Body of pancreas (tissue), 4 donors: ENCODE measurements at regions not wholly inside any gene's neighbourhood (a gene's known extent, or its start where the extent isn't known, plus 50 kb on each side); places are given as distances from the start of the nearest gene placed in this dataset.

Experiments
- ATAC-seq: fragments of 150-250 bp; one replicate; pipeline ENCODE4 v1.9.1; 2016
- DNase-seq, 4 donors: peaks; one replicate each; pipeline ENCODE4 v3.0.0-alpha.2; 2019
- H3K27ac ChIP-seq, 4 donors: fragments of 200-600 bp; sonication (generic); 1 replicate in 3 of 4; 2 replicates in 1 of 4; pipeline versions ENCODE4 v1.5.1 to v1.6.1; 2016 to 2019; ENCODE audit warnings: mild to moderate bottlenecking in 1 of 4, mixed read lengths in 1 of 4, moderate library complexity in 1 of 4
- H3K27me3 ChIP-seq, 2 donors: fragments of 200-600 bp; sonication (generic); one replicate each; pipeline ENCODE4 v1.6.0; 2016; ENCODE audit warnings: mild to moderate bottlenecking in 1 of 2
- H3K36me3 ChIP-seq, 2 donors: fragments of 200-600 bp; sonication (generic); replicated peaks in 1 of 2; 2 replicates each; pipeline ENCODE4 v1.5.1; 2016; ENCODE audit warnings: low read depth in 2 of 2; ENCODE audit not compliant: insufficient read depth in 1 of 2
- H3K4me1 ChIP-seq: fragments of 200-600 bp; sonication (generic); one replicate; pipeline ENCODE4 v1.6.0; 2016
- H3K4me3 ChIP-seq, 2 donors: fragments of 200-600 bp; sonication (generic); 1 replicate in 1 of 2; 2 replicates in 1 of 2; pipeline ENCODE4 v1.5.1; 2016 to 2019
- H3K9me3 ChIP-seq, 3 donors: fragments of 200-600 bp; sonication (generic); 1 replicate in 2 of 3; 2 replicates in 1 of 3; pipeline ENCODE4 v1.5.1; 2016
- CTCF ChIP-seq, 7 experiments: fragments of 450-650 bp in 4 of 7; fragments of 200-600 bp in 3 of 7; sonication (generic) in 3 of 7; IDR thresholded peaks; one replicate each; pipeline ENCODE4 v1.5.1; 2016 to 2019; ENCODE audit warnings: antibody characterized with exemption in 7 of 7
- POLR2A ChIP-seq, 3 donors: fragments of 450-650 bp; IDR thresholded peaks; one replicate each; pipeline ENCODE4 v1.6.1; 2016; ENCODE audit warnings: antibody characterized with exemption in 3 of 3, mild to moderate bottlenecking in 2 of 3
- WGBS, 2 donors: methylation state at CpG; one replicate each; pipeline ENCODE4 v1.1.5; 2017; 5-methylcytosine and 5-hydroxymethylcytosine counted together
- intact Hi-C: fragments of 100-400 bp; cut with DNase I; formaldehyde crosslinking; loops from one replicate; pipeline ENCODE4 v1.15.1; 2023

- Histone ChIP-seq H3K27me3 (no peaks in the 10 kb centered on the region), H3K27ac (no peak overlapping the region), H3K9me3 (no peaks in the 10 kb centered on the region), H3K4me1 (no peaks in the 10 kb centered on the region), H3K36me3 (no peaks in the 10 kb centered on the region), H3K4me3 (no peak overlapping the region)
- ATAC-seq, result no peak
- TF ChIP-seq CTCF (IDR thresholded peaks at IDR 0.05), result no peak
- TF ChIP-seq POLR2A (IDR thresholded peaks at IDR 0.05), result no peak
- DNase-seq, result no peak
- intact Hi-C loops, result no loop called here
- 19 to 23% methylated on average over 1 of the region's 1 CpG for whole genome bisulfite sequencing, 2 donors
Measured at GRCh38 chr13:68378294-68378693, 1148.2 kb upstream of the PCDH9 start.

GRCh38 chr13:68375004-68375403 lies 1144.9 kb upstream of the PCDH9 start:
- Histone ChIP-seq H3K36me3 (no peaks in the 10 kb centered on the region), H3K4me3 (no peak overlapping the region), H3K9me3 (no peaks in the 10 kb centered on the region), H3K27ac (no peak overlapping the region), H3K4me1 (no peaks in the 10 kb centered on the region), H3K27me3 (no peaks in the 10 kb centered on the region)
- TF ChIP-seq CTCF (IDR thresholded peaks at IDR 0.05) (no peak), POLR2A (IDR thresholded peaks at IDR 0.05) (no peak)
- ATAC-seq (no peak), DNase-seq (no peak)
- intact Hi-C loops, result no loop called here
- 38 to 58% methylated on average over 2 of the region's 2 CpGs for WGBS, 2 donors

GRCh38 chr13:68369739-68370138 lies 1139.6 kb upstream of the PCDH9 start:
- intact Hi-C loops, result no loop called here
- ATAC-seq, result no peak
- TF ChIP-seq POLR2A (IDR thresholded peaks at IDR 0.05), result no peak
- TF ChIP-seq CTCF (IDR thresholded peaks at IDR 0.05), result no peak
- Histone ChIP-seq H3K36me3 (no peaks in the 10 kb centered on the region), H3K27me3 (no peaks in the 10 kb centered on the region), H3K9me3 (no peaks in the 10 kb centered on the region), H3K4me1 (no peaks in the 10 kb centered on the region), H3K27ac (no peak overlapping the region), H3K4me3 (no peak overlapping the region)
- DNase-seq, result no peak
- 63 to 73% methylated on average over 5 of the region's 5 CpGs for WGBS, 2 donors

GRCh38 chr13:68368922-68369321 lies 1138.8 kb upstream of the PCDH9 start:
- H3K27me3 ChIP-seq, result no peaks in the 10 kb centered on the region
- no peaks in the 10 kb centered on the region for H3K4me1 ChIP-seq
- ATAC-seq, result no peak
- H3K27ac ChIP-seq, result no peak overlapping the region
- intact Hi-C loops, result no loop called here
- TF ChIP-seq POLR2A (IDR thresholded peaks at IDR 0.05), result no peak
- no peaks in the 10 kb centered on the region for H3K9me3 ChIP-seq
- no peak overlapping the region for H3K4me3 ChIP-seq
- DNase-seq, result no peak
- no peaks in the 10 kb centered on the region for H3K36me3 ChIP-seq
- WGBS, 2 donors, result 46 to 59% methylated on average over 2 of the region's 2 CpGs

- ATAC-seq, result no peak
- Histone ChIP-seq H3K36me3 (no peaks in the 10 kb centered on the region), H3K9me3 (no peaks in the 10 kb centered on the region), H3K27me3 (no peaks in the 10 kb centered on the region), H3K4me1 (no peaks in the 10 kb centered on the region), H3K27ac (no peak overlapping the region), H3K4me3 (no peak overlapping the region)
- 26 to 45% methylated on average over 1 of the region's 1 CpG for WGBS, 2 donors
- no peak for DNase-seq
- TF ChIP-seq POLR2A (IDR thresholded peaks at IDR 0.05) (no peak), CTCF (IDR thresholded peaks at IDR 0.05) (no peak)
- intact Hi-C loops, result no loop called here
Measured at GRCh38 chr13:68359105-68359504, 1129.0 kb upstream of the PCDH9 start.
